Mucosa of descending colon (tissue), 3 donors: ENCODE measurements at regions not wholly inside any gene's neighbourhood (a gene's known extent, or its start where the extent isn't known, plus 50 kb on each side); places are given as distances from the start of the nearest gene placed in this dataset.

Experiments used
- ATAC-seq: fragments of 200-7000 bp; cut with Tn5 transposase; one replicate; pipeline ENCODE4 v1.9.1; 2020; ENCODE audit warnings: mild to moderate bottlenecking, moderate library complexity
- DNase-seq, 3 donors: peaks; one replicate each; pipeline ENCODE4 v3.0.0-alpha.2; 2020
- H3K36me3 ChIP-seq: fragments of 200-600 bp; one replicate; pipeline ENCODE4 v1.8.0; 2021; ENCODE audit warnings: low read depth, mild to moderate bottlenecking
- H3K4me1 ChIP-seq: fragments of 200-600 bp; one replicate; pipeline ENCODE4 v1.8.0; 2021; ENCODE audit warnings: low read depth, mild to moderate bottlenecking
- H3K4me3 ChIP-seq: fragments of 200-600 bp; one replicate; pipeline ENCODE4 v1.8.0; 2021; ENCODE audit warnings: mild to moderate bottlenecking
- H3K9me3 ChIP-seq: fragments of 200-600 bp; one replicate; pipeline ENCODE4 v1.8.0; 2021; ENCODE audit warnings: mild to moderate bottlenecking
- CTCF ChIP-seq: fragments of 200-600 bp; IDR thresholded peaks from one replicate; pipeline ENCODE4 v1.8.0; 2022; ENCODE audit warnings: antibody characterized with exemption, mild to moderate bottlenecking
- intact Hi-C, 2 donors: fragments of 100-400 bp; cut with DNase I in 1 of 2; cut with micrococcal nuclease in 1 of 2; formaldehyde crosslinking; loops; one replicate each; pipeline versions ENCODE4 v1.11.0 to v1.11.1; 2022; cut with DNase I, micrococcal nuclease
- donor health status: DM: no; HTN: no; CAD: no; lungs with moderate emphysema.
- donor health status: DM: no; HTN: no; CAD: no.
- donor health status: DM: no; HTN: yes; CAD: no.

GRCh38 chr7:156017916-156018700, 205.8 kb upstream of the SHH start:
- TF ChIP-seq CTCF = no peak
- no peaks in the 10 kb centered on the region for H3K9me3 ChIP-seq
- DNase-seq = no peak
- H3K36me3 ChIP-seq = no peaks in the 10 kb centered on the region
- intact Hi-C loops = no loop called here
- no peak for ATAC-seq
- H3K4me3 ChIP-seq = no peak overlapping the region
- H3K4me1 ChIP-seq = no peaks in the 10 kb centered on the region

GRCh38 chr7:156017431-156017830, 205.2 kb upstream of the SHH start:
- ATAC-seq (no peak), DNase-seq (peak in 1 of 3 donors; percentile 35)
- TF ChIP-seq CTCF = no peak
- H3K4me1 ChIP-seq = no peaks in the 10 kb centered on the region
- H3K36me3 ChIP-seq = no peaks in the 10 kb centered on the region
- intact Hi-C loops = no loop called here
- no peak overlapping the region for H3K4me3 ChIP-seq
- no peaks in the 10 kb centered on the region for H3K9me3 ChIP-seq

- intact Hi-C loops = no loop called here
- ATAC-seq (no peak), DNase-seq (no peak)
These were observed 203.2 kb upstream of the SHH start for GRCh38 chr7:156015237-156016020.

GRCh38 chr7:156014808-156015207, 202.5 kb upstream of the SHH start:
- DNase-seq (no peak), ATAC-seq (no peak)
- Histone ChIP-seq H3K36me3 (no peaks in the 10 kb centered on the region), H3K4me1 (no peaks in the 10 kb centered on the region), H3K9me3 (no peaks in the 10 kb centered on the region), H3K4me3 (no peak overlapping the region)
- no peak for TF ChIP-seq CTCF
- intact Hi-C loops = no loop called here

More at GRCh38 chr7:156015237-156016020, 203.2 kb upstream of the SHH start:
- H3K9me3 ChIP-seq = no peaks in the 10 kb centered on the region
- H3K4me1 ChIP-seq = no peaks in the 10 kb centered on the region
- no peak overlapping the region for H3K4me3 ChIP-seq
- no peaks in the 10 kb centered on the region for H3K36me3 ChIP-seq
- no peak for TF ChIP-seq CTCF

- DNase-seq = no peak
- TF ChIP-seq CTCF = no peak
- H3K4me1 ChIP-seq = no peaks in the 10 kb centered on the region
- ATAC-seq = no peak
- H3K4me3 ChIP-seq = no peak overlapping the region
- intact Hi-C loops = no loop called here
- H3K9me3 ChIP-seq = no peaks in the 10 kb centered on the region
- H3K36me3 ChIP-seq = no peaks in the 10 kb centered on the region
These were observed 201.9 kb upstream of the SHH start for GRCh38 chr7:156014201-156014600.
